Activated T-helper 2 cell treated with anti-CD3 and anti-CD28 coated beads, Interferon-gamma antibody, Interleukin-2, Interleukin-4, amounts not matched to agents 10 μg/mL and 5 μg/mL and 100 μg/mL, durations not matched to agents 14 hours and 24 hours and 36 hours (primary cell): ENCODE measurements at regions not wholly inside any gene's neighbourhood (a gene's known extent, or its start where the extent isn't known, plus 50 kb on each side); places are given as distances from the start of the nearest gene placed in this dataset.

Experiments
- DNase-seq: peaks from one replicate; pipeline ENCODE4 v3.0.0; 2021; ENCODE audit warnings: low spot score
- H3K27ac Mint-ChIP-seq: one replicate; pipeline ENCODE4 v1.8.0; 2021; ENCODE audit warnings: mixed read lengths
- H3K27me3 Mint-ChIP-seq: one replicate; pipeline ENCODE4 v1.8.0; 2021; ENCODE audit warnings: low read depth, mixed read lengths
- H3K36me3 Mint-ChIP-seq: one replicate; pipeline ENCODE4 v1.8.0; 2021; ENCODE audit warnings: low read depth, mixed read lengths
- H3K4me1 Mint-ChIP-seq: one replicate; pipeline ENCODE4 v1.8.0; 2021; ENCODE audit warnings: low read depth, mixed read lengths
- H3K4me3 Mint-ChIP-seq: one replicate; pipeline ENCODE4 v1.8.0; 2021; ENCODE audit warnings: low read depth, mild to moderate bottlenecking, moderate library complexity, mixed read lengths
- H3K9me3 Mint-ChIP-seq: one replicate; pipeline ENCODE4 v1.8.0; 2021; ENCODE audit warnings: mixed read lengths
- intact Hi-C: fragments of 100-400 bp; cut with micrococcal nuclease; formaldehyde crosslinking; loops from one replicate; pipeline ENCODE4 v1.15.1; 2023

- no peaks in the 10 kb centered on the region for H3K27me3 Mint-ChIP-seq
- DNase-seq = no peak
- H3K27ac Mint-ChIP-seq = no peak overlapping the region
- H3K9me3 Mint-ChIP-seq = peaks cover 32% of the 10 kb centered on the region
- H3K36me3 Mint-ChIP-seq = no peaks in the 10 kb centered on the region
- intact Hi-C loops = no loop called here
- H3K4me3 Mint-ChIP-seq = no peak overlapping the region
- H3K4me1 Mint-ChIP-seq = no peaks in the 10 kb centered on the region
These were observed 150.6 kb downstream of the SI start for GRCh38 chr3:164927728-164928127.

DNA sequence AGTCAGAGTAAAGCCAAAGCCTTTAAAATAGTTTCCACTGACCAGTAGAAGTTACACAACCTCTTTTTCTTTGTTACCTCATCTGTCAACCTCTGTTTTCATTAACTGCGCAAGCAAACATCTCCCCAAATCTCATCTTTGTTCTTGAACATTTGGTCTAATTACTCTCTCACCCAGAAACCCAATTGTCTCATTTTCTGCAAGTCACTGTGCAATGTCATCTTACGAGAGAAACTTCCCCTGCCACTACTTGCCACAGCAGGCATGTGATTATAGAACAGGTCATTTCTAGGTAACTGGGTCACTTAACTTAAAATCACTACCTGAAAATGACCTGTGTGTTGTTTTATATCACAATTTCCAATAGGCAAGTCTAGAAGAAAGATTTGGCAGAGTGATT is 159.4 kb downstream of the SI start:
- peaks cover 21% of the 10 kb centered on the region for H3K9me3 Mint-ChIP-seq
- H3K4me3 Mint-ChIP-seq = no peak overlapping the region
- no peaks in the 10 kb centered on the region for H3K4me1 Mint-ChIP-seq
- no peaks in the 10 kb centered on the region for H3K36me3 Mint-ChIP-seq
- H3K27me3 Mint-ChIP-seq = no peaks in the 10 kb centered on the region
- intact Hi-C loops = no loop called here
- no peak overlapping the region for H3K27ac Mint-ChIP-seq
- no peak for DNase-seq

DNA sequence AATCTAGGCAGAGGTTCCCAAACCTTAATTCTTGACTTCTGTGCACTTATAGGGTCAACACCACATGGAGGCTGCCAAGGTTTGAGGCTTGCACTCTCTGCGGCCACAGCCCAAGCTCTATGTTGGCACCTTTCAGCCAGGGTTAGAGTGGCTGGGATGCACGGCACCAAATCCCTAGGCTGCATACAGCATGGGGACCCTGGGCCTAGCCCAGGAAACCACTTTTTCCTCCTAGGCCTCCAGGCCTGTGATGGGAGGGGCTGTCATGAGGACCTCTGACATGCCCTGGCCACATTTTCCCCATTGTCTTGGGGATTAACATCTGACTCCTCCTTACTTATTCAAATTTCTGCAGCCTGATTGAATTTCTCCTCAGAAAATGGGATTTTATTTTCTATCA is 165.4 kb downstream of the SI start:
- DNase-seq = no peak
- Mint-ChIP-seq H3K27ac (no peak overlapping the region), H3K9me3 (peaks cover 28% of the 10 kb centered on the region), H3K4me1 (no peaks in the 10 kb centered on the region), H3K27me3 (no peaks in the 10 kb centered on the region), H3K4me3 (no peak overlapping the region), H3K36me3 (no peaks in the 10 kb centered on the region)
- intact Hi-C loops = no loop called here

- Mint-ChIP-seq H3K9me3 (peaks cover 18% of the 10 kb centered on the region), H3K4me3 (no peak overlapping the region), H3K27ac (no peak overlapping the region), H3K4me1 (no peaks in the 10 kb centered on the region), H3K36me3 (no peaks in the 10 kb centered on the region), H3K27me3 (no peaks in the 10 kb centered on the region)
- DNase-seq = no peak
- intact Hi-C loops = no loop called here
These were observed 174.4 kb downstream of the SI start for GRCh38 chr3:164903820-164904451.

- no peaks in the 10 kb centered on the region for H3K36me3 Mint-ChIP-seq
- intact Hi-C loops = no loop called here
- no peak overlapping the region for H3K4me3 Mint-ChIP-seq
- H3K27ac Mint-ChIP-seq = no peak overlapping the region
- DNase-seq = no peak
- no peaks in the 10 kb centered on the region for H3K4me1 Mint-ChIP-seq
- H3K9me3 Mint-ChIP-seq = peaks cover 15% of the 10 kb centered on the region
- H3K27me3 Mint-ChIP-seq = no peaks in the 10 kb centered on the region
These were observed 181.0 kb downstream of the SI start for GRCh38 chr3:164897342-164897741.

DNA sequence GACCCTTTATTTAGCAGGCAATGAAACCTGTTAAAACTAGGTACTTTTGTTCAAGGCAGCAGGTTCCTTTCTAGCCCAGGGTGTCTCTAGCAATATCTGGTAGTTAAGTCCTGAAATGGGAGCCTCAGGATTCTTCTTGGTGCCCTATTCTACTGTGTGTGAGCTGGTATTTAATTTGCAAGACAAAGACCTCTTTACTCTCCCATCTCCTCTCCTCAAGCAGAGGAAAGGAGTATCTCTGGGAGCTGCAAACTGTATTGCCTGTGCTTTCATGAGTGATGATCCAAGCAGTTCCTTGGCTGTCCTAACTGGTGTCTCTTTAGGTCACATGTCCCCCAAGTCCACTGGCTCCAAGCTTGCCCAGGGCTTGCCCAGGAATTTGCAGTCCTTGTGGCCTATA is 188.2 kb downstream of the SI start:
- Mint-ChIP-seq H3K4me1 (no peaks in the 10 kb centered on the region), H3K9me3 (peaks cover 30% of the 10 kb centered on the region), H3K36me3 (no peaks in the 10 kb centered on the region), H3K27me3 (no peaks in the 10 kb centered on the region), H3K27ac (no peak overlapping the region), H3K4me3 (no peak overlapping the region)
- no peak for DNase-seq
- intact Hi-C loops = no loop called here

DNA sequence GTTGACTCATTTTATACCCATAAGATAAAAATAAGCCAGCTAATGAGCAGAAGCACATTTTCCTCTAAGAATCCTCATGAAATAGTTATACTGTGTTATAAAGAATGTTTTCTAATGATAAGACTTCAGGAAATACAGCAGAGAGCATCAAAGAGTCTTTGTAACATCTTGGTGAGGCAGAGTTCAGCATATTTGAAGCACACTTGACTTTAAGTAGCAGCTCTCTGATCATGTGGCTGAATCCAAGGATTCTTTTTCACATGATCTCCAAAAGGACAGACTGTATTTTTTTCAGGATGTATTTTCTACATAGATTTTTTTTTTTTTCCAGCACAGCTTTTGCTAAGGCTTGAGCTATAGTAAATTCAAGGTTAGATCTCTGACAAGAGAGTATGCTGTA is 195.1 kb downstream of the SI start:
- intact Hi-C loops = no loop called here
- H3K27me3 Mint-ChIP-seq = no peaks in the 10 kb centered on the region
- no peak overlapping the region for H3K4me3 Mint-ChIP-seq
- no peaks in the 10 kb centered on the region for H3K36me3 Mint-ChIP-seq
- H3K9me3 Mint-ChIP-seq = peaks cover 11% of the 10 kb centered on the region
- no peak for DNase-seq
- no peak overlapping the region for H3K27ac Mint-ChIP-seq
- no peaks in the 10 kb centered on the region for H3K4me1 Mint-ChIP-seq

- no peaks in the 10 kb centered on the region for H3K36me3 Mint-ChIP-seq
These were observed 199.1 kb downstream of the SI start for GRCh38 chr3:164879201-164879600.

DNA sequence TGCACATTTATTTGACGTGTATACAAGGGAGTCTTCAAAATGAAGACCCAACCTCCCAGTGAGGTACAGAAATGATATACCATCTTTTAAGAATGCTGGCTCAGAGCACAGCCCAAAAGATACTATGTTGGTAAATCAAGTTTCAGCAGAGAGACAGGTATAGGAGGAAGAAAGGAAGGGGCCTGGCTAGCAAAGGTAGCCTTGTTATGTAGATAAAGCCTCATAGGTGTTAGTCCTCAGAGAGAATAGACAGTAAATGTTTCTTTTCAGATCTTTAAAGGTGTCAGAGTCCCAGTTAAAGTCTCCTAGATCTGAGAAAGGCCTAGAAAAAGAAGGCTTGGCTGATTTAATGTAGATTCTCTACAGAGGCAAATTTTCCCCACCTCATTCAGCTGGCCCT is 213.8 kb downstream of the SI start:
- H3K4me1 Mint-ChIP-seq = no peaks in the 10 kb centered on the region
- no peak overlapping the region for H3K4me3 Mint-ChIP-seq
- no peaks in the 10 kb centered on the region for H3K36me3 Mint-ChIP-seq

More at GRCh38 chr3:164879201-164879600, 199.1 kb downstream of the SI start:
- Mint-ChIP-seq H3K4me3 (no peak overlapping the region), H3K9me3 (peaks cover 6% of the 10 kb centered on the region), H3K27me3 (no peaks in the 10 kb centered on the region), H3K27ac (no peak overlapping the region), H3K4me1 (no peaks in the 10 kb centered on the region)
- no peak for DNase-seq
- intact Hi-C loops = no loop called here

GRCh38 chr3:164852866-164853265 is 225.4 kb downstream of the SI start:
- Mint-ChIP-seq H3K27ac (no peak overlapping the region), H3K4me1 (no peaks in the 10 kb centered on the region), H3K36me3 (no peaks in the 10 kb centered on the region)

More for the DNA sequence above, 213.8 kb downstream of the SI start:
- intact Hi-C loops = no loop called here
- Mint-ChIP-seq H3K9me3 (peaks cover 15% of the 10 kb centered on the region), H3K27ac (no peak overlapping the region), H3K27me3 (no peaks in the 10 kb centered on the region)
- no peak for DNase-seq

DNA sequence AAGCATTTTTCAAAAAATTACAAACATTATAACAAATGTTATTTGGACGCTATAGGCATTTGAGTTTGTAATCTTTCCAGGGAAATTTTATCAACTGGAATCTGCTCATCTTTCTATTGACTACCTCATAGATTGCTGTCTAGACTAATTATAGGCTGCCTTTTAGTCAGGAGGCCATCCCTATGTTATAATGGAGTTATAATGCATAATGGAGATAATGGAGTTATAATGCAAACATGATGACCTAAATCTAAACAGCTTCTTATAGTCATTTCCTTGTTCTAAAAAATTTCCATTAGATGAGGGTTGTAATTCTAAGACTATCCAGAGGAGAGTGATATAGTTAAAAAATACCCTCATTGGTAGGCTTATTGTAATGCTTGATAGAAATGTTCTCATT is 226.4 kb downstream of the SI start:
- no peak overlapping the region for H3K27ac Mint-ChIP-seq
- H3K36me3 Mint-ChIP-seq = no peaks in the 10 kb centered on the region
- peaks cover 5% of the 10 kb centered on the region for H3K9me3 Mint-ChIP-seq
- no peaks in the 10 kb centered on the region for H3K4me1 Mint-ChIP-seq
- DNase-seq = no peak
- H3K27me3 Mint-ChIP-seq = no peaks in the 10 kb centered on the region
- H3K4me3 Mint-ChIP-seq = no peak overlapping the region
- intact Hi-C loops = no loop called here

More at GRCh38 chr3:164852866-164853265, 225.4 kb downstream of the SI start:
- Mint-ChIP-seq H3K27me3 (no peaks in the 10 kb centered on the region), H3K4me3 (no peak overlapping the region), H3K9me3 (peaks cover 5% of the 10 kb centered on the region)
- no peak for DNase-seq
- intact Hi-C loops = no loop called here

DNA sequence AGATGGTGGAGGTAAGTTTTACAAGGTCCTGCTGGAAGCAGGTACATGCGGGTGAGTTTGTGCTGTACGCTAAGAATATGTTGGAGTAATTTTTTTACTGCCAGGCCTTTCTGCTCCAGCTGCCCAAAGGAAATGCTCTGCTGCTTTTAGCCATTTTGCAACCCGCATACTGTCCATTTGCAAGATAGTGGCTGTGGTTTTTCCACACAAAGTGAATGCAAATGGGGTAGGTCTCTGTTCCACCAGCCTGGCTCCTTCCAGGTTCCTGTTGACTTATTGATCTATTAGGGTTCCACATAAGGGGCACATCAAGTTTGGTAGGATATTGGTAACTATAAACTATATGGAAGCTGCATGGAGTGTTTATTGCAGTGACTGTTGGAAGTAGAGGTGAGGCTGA is 227.1 kb downstream of the SI start:
- intact Hi-C loops = no loop called here
- Mint-ChIP-seq H3K9me3 (peaks cover 5% of the 10 kb centered on the region), H3K27ac (no peak overlapping the region), H3K4me3 (no peak overlapping the region), H3K36me3 (no peaks in the 10 kb centered on the region), H3K27me3 (no peaks in the 10 kb centered on the region), H3K4me1 (no peaks in the 10 kb centered on the region)
- DNase-seq = no peak

DNA sequence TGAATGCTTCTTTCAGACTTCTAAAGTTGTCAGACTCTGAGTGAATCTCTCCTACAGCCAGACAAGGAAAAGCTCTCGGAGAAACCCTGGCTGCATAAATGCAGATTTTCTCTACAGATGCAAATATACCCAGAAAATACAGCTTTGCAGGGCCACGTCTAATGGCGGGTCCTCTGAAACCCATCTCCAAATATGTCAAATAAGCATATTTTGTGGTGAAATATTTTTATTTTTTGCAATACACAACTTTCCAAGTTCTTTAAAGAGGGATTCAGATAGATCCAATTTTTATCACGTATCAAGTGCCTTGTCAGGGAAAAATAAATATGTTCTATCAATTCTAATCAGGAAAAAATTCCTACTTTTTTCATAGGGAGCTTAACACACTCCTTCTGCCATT is 229.4 kb downstream of the SI start:
- no peak overlapping the region for H3K27ac Mint-ChIP-seq
- H3K9me3 Mint-ChIP-seq = peaks cover 5% of the 10 kb centered on the region
- DNase-seq = no peak
- intact Hi-C loops = no loop called here
- no peaks in the 10 kb centered on the region for H3K36me3 Mint-ChIP-seq
- no peaks in the 10 kb centered on the region for H3K4me1 Mint-ChIP-seq
- H3K27me3 Mint-ChIP-seq = no peaks in the 10 kb centered on the region
- no peak overlapping the region for H3K4me3 Mint-ChIP-seq

- H3K9me3 Mint-ChIP-seq = peaks cover 14% of the 10 kb centered on the region
- H3K36me3 Mint-ChIP-seq = no peaks in the 10 kb centered on the region
- H3K4me3 Mint-ChIP-seq = no peak overlapping the region
- H3K27ac Mint-ChIP-seq = no peak overlapping the region
- DNase-seq = no peak
- intact Hi-C loops = no loop called here
- no peaks in the 10 kb centered on the region for H3K4me1 Mint-ChIP-seq
- no peaks in the 10 kb centered on the region for H3K27me3 Mint-ChIP-seq
These were observed 232.6 kb downstream of the SI start for GRCh38 chr3:164845739-164846138.
